Liver (tissue), 3 donors: ENCODE measurements at regions not wholly inside any gene's neighbourhood (a gene's known extent, or its start where the extent isn't known, plus 50 kb on each side); places are given as distances from the start of the nearest gene placed in this dataset.

Experiments used
- GABPA ChIP-seq, 2 donors: IDR thresholded peaks in 1 of 2; conservative IDR thresholded peaks in 1 of 2; 2 replicates each; pipeline ENCODE4 v1.6.1; 2016; ENCODE audit warnings: antibody characterized with exemption in 2 of 2, mild to moderate bottlenecking in 1 of 2, moderate library complexity in 1 of 2
- HNF4A ChIP-seq, 2 donors: conservative IDR thresholded peaks; 2 replicates each; pipeline ENCODE4 v1.6.1; 2016; ENCODE audit warnings: antibody characterized with exemption in 2 of 2, mild to moderate bottlenecking in 2 of 2
- JUND ChIP-seq, 2 donors: IDR thresholded peaks; 2 replicates each; pipeline ENCODE4 v1.6.1; 2016; ENCODE audit warnings: antibody characterized with exemption in 2 of 2
- RAD21 ChIP-seq, 2 donors: IDR thresholded peaks; 2 replicates each; pipeline ENCODE4 v1.6.1; 2016; ENCODE audit warnings: antibody characterized with exemption in 2 of 2, mild to moderate bottlenecking in 2 of 2
- YY1 ChIP-seq: IDR thresholded peaks from 2 replicates; pipeline ENCODE4 v1.6.1; 2016; ENCODE audit warnings: antibody characterized with exemption, mild to moderate bottlenecking
- TF ChIP-seq, protein P1 (sequence below): IDR thresholded peaks from 2 replicates; pipeline ENCODE4 v1.6.1; 2016; ENCODE audit warnings: antibody characterized with exemption
- TF ChIP-seq, protein P2 (sequence below): fragments of 150-350 bp; IDR thresholded peaks from 2 replicates; pipeline ENCODE4 v1.5.1; 2017; ENCODE audit warnings: improper control_type of control experiment, low read depth, low read length; ENCODE audit not compliant: missing input control
- TF ChIP-seq, protein P3 (sequence below): IDR thresholded peaks from 2 replicates; pipeline ENCODE4 v1.6.1; 2016; ENCODE audit warnings: antibody characterized with exemption
- TF ChIP-seq, protein P4 (sequence below): IDR thresholded peaks from 2 replicates; pipeline ENCODE4 v1.6.1; 2016; ENCODE audit warnings: antibody characterized with exemption, mild to moderate bottlenecking
- TF ChIP-seq, protein P5 (sequence below): IDR thresholded peaks from 2 replicates; pipeline ENCODE4 v1.6.1; 2016; ENCODE audit warnings: antibody characterized with exemption
- donor health status: healthy.
- donor health status: healthy.

DNA sequence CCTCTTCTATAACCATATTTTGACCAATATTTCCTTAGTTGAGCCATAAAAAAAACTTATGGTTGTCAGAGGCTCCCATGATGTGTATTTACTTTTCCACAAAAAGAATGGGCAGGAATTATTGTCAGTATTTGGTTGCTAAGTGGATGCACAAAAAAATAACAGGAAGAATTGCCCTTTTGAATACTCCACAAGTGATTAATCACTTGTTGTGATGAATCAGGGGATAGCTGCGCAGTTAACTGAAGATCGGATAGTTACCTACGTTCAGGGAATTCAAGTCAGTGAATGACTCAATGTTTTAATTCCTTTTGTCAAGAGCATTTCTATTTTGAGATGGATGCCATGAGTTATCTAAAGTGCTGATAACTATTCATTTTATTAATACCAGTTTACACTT lies 785.2 kb upstream of the B3GALT2 start:
- TF ChIP-seq, protein P1, sequence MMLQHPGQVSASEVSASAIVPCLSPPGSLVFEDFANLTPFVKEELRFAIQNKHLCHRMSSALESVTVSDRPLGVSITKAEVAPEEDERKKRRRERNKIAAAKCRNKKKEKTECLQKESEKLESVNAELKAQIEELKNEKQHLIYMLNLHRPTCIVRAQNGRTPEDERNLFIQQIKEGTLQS, result no peak
- TF ChIP-seq, protein P2, sequence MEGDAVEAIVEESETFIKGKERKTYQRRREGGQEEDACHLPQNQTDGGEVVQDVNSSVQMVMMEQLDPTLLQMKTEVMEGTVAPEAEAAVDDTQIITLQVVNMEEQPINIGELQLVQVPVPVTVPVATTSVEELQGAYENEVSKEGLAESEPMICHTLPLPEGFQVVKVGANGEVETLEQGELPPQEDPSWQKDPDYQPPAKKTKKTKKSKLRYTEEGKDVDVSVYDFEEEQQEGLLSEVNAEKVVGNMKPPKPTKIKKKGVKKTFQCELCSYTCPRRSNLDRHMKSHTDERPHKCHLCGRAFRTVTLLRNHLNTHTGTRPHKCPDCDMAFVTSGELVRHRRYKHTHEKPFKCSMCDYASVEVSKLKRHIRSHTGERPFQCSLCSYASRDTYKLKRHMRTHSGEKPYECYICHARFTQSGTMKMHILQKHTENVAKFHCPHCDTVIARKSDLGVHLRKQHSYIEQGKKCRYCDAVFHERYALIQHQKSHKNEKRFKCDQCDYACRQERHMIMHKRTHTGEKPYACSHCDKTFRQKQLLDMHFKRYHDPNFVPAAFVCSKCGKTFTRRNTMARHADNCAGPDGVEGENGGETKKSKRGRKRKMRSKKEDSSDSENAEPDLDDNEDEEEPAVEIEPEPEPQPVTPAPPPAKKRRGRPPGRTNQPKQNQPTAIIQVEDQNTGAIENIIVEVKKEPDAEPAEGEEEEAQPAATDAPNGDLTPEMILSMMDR, result no peak
- TF ChIP-seq YY1 (no peak), JUND (IDR thresholded peaks at IDR 0.05) (no peak), HNF4A (conservative IDR thresholded peaks at IDR 0.05) (no peak), RAD21 (IDR thresholded peaks at IDR 0.05) (no peak), GABPA (IDR thresholded peaks at IDR 0.05 in 1 of 2, conservative IDR thresholded peaks at IDR 0.05 in 1 of 2) (no peak)
- TF ChIP-seq, protein P3, sequence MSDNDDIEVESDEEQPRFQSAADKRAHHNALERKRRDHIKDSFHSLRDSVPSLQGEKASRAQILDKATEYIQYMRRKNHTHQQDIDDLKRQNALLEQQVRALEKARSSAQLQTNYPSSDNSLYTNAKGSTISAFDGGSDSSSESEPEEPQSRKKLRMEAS, result no peak
- TF ChIP-seq, protein P4, sequence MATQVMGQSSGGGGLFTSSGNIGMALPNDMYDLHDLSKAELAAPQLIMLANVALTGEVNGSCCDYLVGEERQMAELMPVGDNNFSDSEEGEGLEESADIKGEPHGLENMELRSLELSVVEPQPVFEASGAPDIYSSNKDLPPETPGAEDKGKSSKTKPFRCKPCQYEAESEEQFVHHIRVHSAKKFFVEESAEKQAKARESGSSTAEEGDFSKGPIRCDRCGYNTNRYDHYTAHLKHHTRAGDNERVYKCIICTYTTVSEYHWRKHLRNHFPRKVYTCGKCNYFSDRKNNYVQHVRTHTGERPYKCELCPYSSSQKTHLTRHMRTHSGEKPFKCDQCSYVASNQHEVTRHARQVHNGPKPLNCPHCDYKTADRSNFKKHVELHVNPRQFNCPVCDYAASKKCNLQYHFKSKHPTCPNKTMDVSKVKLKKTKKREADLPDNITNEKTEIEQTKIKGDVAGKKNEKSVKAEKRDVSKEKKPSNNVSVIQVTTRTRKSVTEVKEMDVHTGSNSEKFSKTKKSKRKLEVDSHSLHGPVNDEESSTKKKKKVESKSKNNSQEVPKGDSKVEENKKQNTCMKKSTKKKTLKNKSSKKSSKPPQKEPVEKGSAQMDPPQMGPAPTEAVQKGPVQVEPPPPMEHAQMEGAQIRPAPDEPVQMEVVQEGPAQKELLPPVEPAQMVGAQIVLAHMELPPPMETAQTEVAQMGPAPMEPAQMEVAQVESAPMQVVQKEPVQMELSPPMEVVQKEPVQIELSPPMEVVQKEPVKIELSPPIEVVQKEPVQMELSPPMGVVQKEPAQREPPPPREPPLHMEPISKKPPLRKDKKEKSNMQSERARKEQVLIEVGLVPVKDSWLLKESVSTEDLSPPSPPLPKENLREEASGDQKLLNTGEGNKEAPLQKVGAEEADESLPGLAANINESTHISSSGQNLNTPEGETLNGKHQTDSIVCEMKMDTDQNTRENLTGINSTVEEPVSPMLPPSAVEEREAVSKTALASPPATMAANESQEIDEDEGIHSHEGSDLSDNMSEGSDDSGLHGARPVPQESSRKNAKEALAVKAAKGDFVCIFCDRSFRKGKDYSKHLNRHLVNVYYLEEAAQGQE, result no peak
- TF ChIP-seq, protein P5, sequence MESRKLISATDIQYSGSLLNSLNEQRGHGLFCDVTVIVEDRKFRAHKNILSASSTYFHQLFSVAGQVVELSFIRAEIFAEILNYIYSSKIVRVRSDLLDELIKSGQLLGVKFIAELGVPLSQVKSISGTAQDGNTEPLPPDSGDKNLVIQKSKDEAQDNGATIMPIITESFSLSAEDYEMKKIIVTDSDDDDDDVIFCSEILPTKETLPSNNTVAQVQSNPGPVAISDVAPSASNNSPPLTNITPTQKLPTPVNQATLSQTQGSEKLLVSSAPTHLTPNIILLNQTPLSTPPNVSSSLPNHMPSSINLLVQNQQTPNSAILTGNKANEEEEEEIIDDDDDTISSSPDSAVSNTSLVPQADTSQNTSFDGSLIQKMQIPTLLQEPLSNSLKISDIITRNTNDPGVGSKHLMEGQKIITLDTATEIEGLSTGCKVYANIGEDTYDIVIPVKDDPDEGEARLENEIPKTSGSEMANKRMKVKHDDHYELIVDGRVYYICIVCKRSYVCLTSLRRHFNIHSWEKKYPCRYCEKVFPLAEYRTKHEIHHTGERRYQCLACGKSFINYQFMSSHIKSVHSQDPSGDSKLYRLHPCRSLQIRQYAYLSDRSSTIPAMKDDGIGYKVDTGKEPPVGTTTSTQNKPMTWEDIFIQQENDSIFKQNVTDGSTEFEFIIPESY, result no peak
